ENCODE measurements at regions not wholly inside any gene's neighbourhood (a gene's known extent, or its start where the extent isn't known, plus 50 kb on each side); places are given as distances from the start of the nearest gene placed in this dataset.
"Not testable (repeated sequence)": the region's sequence is repeated elsewhere in the genome, so short reads cannot be mapped to it uniquely, and the experiment has no call there.

DNA sequence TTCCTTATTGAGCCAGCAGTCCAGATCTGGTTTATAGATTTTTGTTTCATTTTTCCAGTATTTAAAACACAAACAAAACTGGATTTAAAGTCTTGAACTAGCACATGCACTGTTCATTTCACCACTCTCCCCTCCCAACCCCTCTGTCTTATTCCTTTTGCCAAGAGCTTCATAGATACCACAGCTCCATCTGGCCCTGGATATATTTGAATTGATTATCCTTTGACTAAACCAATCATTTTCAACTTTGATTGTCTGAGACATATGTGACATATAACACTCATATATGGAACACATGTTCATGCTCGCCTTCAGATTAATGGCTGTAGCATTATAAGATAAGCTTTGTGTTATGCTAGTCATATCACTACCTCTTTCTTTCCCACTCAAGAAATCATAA, 376.6 kb upstream of the NAALADL2 start:
- no peak for DNase-seq

DNA sequence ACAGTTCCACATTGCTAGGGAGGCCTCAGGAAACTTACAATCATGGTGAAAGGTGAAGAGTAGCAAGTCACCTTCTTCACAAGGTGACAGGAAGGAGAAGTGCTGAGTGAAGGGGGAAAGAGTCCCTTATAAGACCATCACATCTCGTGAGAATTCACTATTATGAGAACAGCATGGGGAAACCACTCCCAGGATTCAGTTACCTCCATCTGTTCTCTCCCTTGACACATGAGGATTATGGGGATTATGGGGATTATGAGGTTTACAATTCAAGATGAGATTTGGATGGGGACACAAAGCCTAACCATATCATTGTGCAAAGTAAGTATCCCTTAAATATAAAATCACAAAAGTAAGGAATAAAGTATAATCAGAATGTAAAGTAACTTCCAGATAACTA, 375.9 kb upstream of the NAALADL2 start:
- Histone ChIP-seq H3K9me3 (no peaks in the 10 kb centered on the region), H3K27ac (no peak overlapping the region), H3K4me3 (no peak overlapping the region), H3K4me1 (no peaks in the 10 kb centered on the region), H3K36me3 (no peaks in the 10 kb centered on the region), H3K27me3 (no peaks in the 10 kb centered on the region)
- DNase-seq, result no peak
- TF ChIP-seq, protein P1, sequence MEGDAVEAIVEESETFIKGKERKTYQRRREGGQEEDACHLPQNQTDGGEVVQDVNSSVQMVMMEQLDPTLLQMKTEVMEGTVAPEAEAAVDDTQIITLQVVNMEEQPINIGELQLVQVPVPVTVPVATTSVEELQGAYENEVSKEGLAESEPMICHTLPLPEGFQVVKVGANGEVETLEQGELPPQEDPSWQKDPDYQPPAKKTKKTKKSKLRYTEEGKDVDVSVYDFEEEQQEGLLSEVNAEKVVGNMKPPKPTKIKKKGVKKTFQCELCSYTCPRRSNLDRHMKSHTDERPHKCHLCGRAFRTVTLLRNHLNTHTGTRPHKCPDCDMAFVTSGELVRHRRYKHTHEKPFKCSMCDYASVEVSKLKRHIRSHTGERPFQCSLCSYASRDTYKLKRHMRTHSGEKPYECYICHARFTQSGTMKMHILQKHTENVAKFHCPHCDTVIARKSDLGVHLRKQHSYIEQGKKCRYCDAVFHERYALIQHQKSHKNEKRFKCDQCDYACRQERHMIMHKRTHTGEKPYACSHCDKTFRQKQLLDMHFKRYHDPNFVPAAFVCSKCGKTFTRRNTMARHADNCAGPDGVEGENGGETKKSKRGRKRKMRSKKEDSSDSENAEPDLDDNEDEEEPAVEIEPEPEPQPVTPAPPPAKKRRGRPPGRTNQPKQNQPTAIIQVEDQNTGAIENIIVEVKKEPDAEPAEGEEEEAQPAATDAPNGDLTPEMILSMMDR (IDR thresholded peaks at IDR 0.05), result no peak
- no peak for TF ChIP-seq POLR2A (IDR thresholded peaks at IDR 0.05)
- intact Hi-C loops (cut with DNase I; ENCODE audit: low total_unique reads), result no loop called here

More for the DNA sequence above, 376.6 kb upstream of the NAALADL2 start:
- no peaks in the 10 kb centered on the region for H3K27me3 ChIP-seq
- no peak overlapping the region for H3K27ac ChIP-seq
- no peak for TF ChIP-seq POLR2A (IDR thresholded peaks at IDR 0.05)
- TF ChIP-seq, protein P1 (IDR thresholded peaks at IDR 0.05), result no peak
- H3K36me3 ChIP-seq, result no peaks in the 10 kb centered on the region
- intact Hi-C loops (cut with DNase I; ENCODE audit: low total_unique reads), result no loop called here
- H3K4me3 ChIP-seq, result no peak overlapping the region
- H3K4me1 ChIP-seq, result no peaks in the 10 kb centered on the region
- no peaks in the 10 kb centered on the region for H3K9me3 ChIP-seq

DNA sequence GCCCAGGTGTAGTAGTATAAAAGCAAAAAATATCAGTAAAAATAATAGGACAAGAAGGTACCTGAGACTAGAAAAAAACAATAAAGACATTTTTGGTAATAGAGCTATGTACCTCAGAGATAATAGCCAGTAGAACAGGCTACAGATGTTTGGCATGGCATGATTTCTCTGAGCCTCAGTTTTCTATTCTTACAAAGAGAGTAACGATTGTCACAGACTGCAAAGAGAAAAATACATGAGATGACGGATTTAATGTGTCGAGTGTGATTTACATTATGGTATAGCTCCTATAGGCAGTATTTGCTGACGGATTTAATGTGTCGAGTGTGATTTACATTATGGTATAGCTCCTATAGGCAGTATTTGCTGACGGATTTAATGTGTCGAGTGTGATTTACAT, 375.3 kb upstream of the NAALADL2 start:
- H3K27ac ChIP-seq; H3K9me3 ChIP-seq; intact Hi-C loops (cut with DNase I; ENCODE audit: low total_unique reads); H3K36me3 ChIP-seq; DNase-seq; H3K4me3 ChIP-seq; H3K4me1 ChIP-seq; H3K27me3 ChIP-seq: not testable (repeated sequence)

DNA sequence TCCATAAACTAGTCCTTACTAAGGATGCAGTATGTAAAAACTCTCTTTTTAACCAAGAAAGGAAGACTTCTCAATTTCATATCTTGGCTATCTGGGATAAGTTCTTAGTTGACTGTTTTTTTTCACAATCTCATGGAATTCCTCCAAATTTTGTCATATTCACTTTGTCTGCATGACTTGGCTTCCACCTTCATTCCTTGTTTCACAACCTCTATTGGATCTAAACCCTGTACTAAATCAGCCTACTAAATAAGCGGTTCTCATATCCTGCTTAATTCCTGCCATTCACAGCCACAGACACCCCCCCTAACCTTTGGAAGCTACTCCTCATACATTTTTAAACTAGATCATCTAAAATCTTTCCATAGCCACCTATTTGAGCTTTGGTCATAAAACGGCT, 370.6 kb upstream of the NAALADL2 start:
- Histone ChIP-seq H3K36me3 (no peaks in the 10 kb centered on the region), H3K4me1 (no peaks in the 10 kb centered on the region), H3K4me3 (no peak overlapping the region), H3K27ac (no peak overlapping the region), H3K27me3 (no peaks in the 10 kb centered on the region), H3K9me3 (no peaks in the 10 kb centered on the region)
- no peak for DNase-seq
- intact Hi-C loops (cut with DNase I; ENCODE audit: low total_unique reads), result no loop called here
- TF ChIP-seq, protein P1 (IDR thresholded peaks at IDR 0.05), result no peak
- TF ChIP-seq POLR2A (IDR thresholded peaks at IDR 0.05), result no peak

DNA sequence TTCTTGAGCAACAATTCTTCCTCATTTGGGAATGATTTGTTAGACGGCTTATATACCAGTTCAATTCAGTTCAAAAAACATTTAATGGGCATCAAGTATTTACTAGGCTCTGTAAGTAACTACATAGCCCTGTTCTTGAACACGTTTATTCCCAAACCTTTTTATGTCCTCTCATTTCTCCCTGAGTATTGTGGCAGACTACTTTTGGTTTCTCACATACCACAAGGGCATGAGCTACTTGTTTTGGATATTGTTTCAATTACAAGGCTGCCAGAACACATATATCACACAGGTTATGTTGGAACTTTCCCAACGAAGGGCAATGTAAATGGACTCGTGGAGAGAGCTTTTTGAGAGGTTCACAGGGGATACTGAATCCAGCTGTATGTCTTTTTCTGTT, 363.8 kb upstream of the NAALADL2 start:
- Histone ChIP-seq H3K4me1 (peaks cover 0 to 4% of the 10 kb centered on the region in 2 donors), H3K36me3 (no peaks in the 10 kb centered on the region), H3K9me3 (no peaks in the 10 kb centered on the region), H3K4me3 (no peak overlapping the region), H3K27ac (peak overlapping the region in 1 of 2 donors; percentile 9), H3K27me3 (no peaks in the 10 kb centered on the region)
- intact Hi-C loops (cut with DNase I; ENCODE audit: low total_unique reads), result no loop called here
- no peak for TF ChIP-seq POLR2A (IDR thresholded peaks at IDR 0.05)
- TF ChIP-seq, protein P1 (IDR thresholded peaks at IDR 0.05), result no peak
- DNase-seq, result no peak

DNA sequence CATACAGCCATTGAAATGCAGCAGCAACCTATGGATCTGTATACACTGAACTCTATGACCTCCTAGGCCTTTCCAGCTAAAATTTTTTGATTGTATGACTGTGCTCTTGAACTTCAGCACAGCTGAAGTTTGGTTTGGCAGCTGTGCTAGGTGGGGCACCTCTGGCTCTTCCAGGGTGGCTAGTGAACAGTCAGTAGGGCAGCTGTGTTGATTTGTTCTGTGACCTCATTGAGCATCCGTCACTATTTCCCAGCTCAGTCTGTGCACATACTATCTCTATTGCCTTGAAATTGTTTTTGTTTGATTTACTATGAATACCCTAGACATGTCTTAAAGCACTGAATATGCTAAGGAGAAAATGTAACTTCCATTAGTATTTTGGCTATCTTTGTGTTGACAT, 363.2 kb upstream of the NAALADL2 start:
- intact Hi-C loops (cut with DNase I; ENCODE audit: low total_unique reads), result no loop called here
- H3K27me3 ChIP-seq, result no peaks in the 10 kb centered on the region
- peaks cover 0 to 4% of the 10 kb centered on the region in 2 donors for H3K4me1 ChIP-seq
- no peak for DNase-seq
- no peak for TF ChIP-seq POLR2A (IDR thresholded peaks at IDR 0.05)
- TF ChIP-seq, protein P1 (IDR thresholded peaks at IDR 0.05), result no peak
- no peaks in the 10 kb centered on the region for H3K9me3 ChIP-seq
- no peak overlapping the region for H3K27ac ChIP-seq
- no peak overlapping the region for H3K4me3 ChIP-seq
- no peaks in the 10 kb centered on the region for H3K36me3 ChIP-seq
